Liver (tissue), 8 donors: ENCODE measurements at regions not wholly inside any gene's neighbourhood (a gene's known extent, or its start where the extent isn't known, plus 50 kb on each side); places are given as distances from the start of the nearest gene placed in this dataset.

Source experiments
- DNase-seq: peaks from one replicate; pipeline ENCODE4 v3.0.0-alpha.2; 2017; ENCODE audit warnings: low spot score
- H3K27ac ChIP-seq, 2 donors: one replicate each; pipeline ENCODE4 v1.7.0; 2013; ENCODE audit warnings: inconsistent platforms in 2 of 2, low read length in 2 of 2, control low read depth in 1 of 2, low read depth in 1 of 2, mild to moderate bottlenecking in 1 of 2
- H3K27me3 ChIP-seq, 4 donors: one replicate each; pipeline versions ENCODE4 v1.6.1 to v1.7.0; 2013; ENCODE audit warnings: low read length in 3 of 4, inconsistent platforms in 1 of 4, mild to moderate bottlenecking in 1 of 4, moderate library complexity in 1 of 4; ENCODE audit not compliant: control insufficient read depth in 4 of 4, insufficient read depth in 4 of 4
- H3K36me3 ChIP-seq, 4 donors: one replicate each; pipeline versions ENCODE4 v1.6.1 to v1.7.0; 2013; ENCODE audit warnings: low read length in 3 of 4, mild to moderate bottlenecking in 3 of 4, low read depth in 1 of 4, moderate library complexity in 1 of 4; ENCODE audit not compliant: control insufficient read depth in 4 of 4, insufficient read depth in 3 of 4
- H3K4me1 ChIP-seq, 4 donors: one replicate each; pipeline versions ENCODE4 v1.6.1 to v1.7.0; 2013; ENCODE audit warnings: low read length in 3 of 4, mild to moderate bottlenecking in 3 of 4, moderate library complexity in 1 of 4; ENCODE audit not compliant: control insufficient read depth in 4 of 4, insufficient read depth in 4 of 4
- H3K4me3 ChIP-seq, 3 donors: one replicate each; pipeline versions ENCODE4 v1.6.1 to v1.7.0; 2013; ENCODE audit warnings: low read length in 3 of 3, control low read depth in 1 of 3, low read depth in 1 of 3, mild to moderate bottlenecking in 1 of 3
- H3K9ac ChIP-seq, 2 donors: one replicate each; pipeline ENCODE4 v1.7.0; 2013; ENCODE audit warnings: low read length in 2 of 2, mild to moderate bottlenecking in 2 of 2, moderate library complexity in 2 of 2, control low read depth in 1 of 2, low read depth in 1 of 2
- H3K9me3 ChIP-seq, 4 donors: one replicate each; pipeline versions ENCODE4 v1.6.1 to v1.7.0; 2013; ENCODE audit warnings: low read length in 3 of 4; ENCODE audit not compliant: control insufficient read depth in 4 of 4
- ATF3 ChIP-seq: IDR thresholded peaks from 2 replicates; pipeline ENCODE4 v1.6.1; 2016; ENCODE audit warnings: antibody characterized with exemption
- CTCF ChIP-seq: fragments of 150-350 bp; IDR thresholded peaks from 2 replicates; pipeline ENCODE4 v1.5.1; 2017; ENCODE audit warnings: improper control_type of control experiment, low read depth, low read length; ENCODE audit not compliant: missing input control
- FOXA1 ChIP-seq: IDR thresholded peaks from 2 replicates; pipeline ENCODE4 v1.6.1; 2016; ENCODE audit warnings: antibody characterized with exemption
- FOXA2 ChIP-seq: IDR thresholded peaks from 2 replicates; pipeline ENCODE4 v1.6.1; 2016; ENCODE audit warnings: antibody characterized with exemption
- GABPA ChIP-seq, 2 donors: IDR thresholded peaks in 1 of 2; conservative IDR thresholded peaks in 1 of 2; 2 replicates each; pipeline ENCODE4 v1.6.1; 2016; ENCODE audit warnings: antibody characterized with exemption in 2 of 2, mild to moderate bottlenecking in 1 of 2, moderate library complexity in 1 of 2
- HNF4G ChIP-seq: IDR thresholded peaks from 2 replicates; pipeline ENCODE4 v1.6.1; 2016; ENCODE audit warnings: antibody characterized with exemption
- MAX ChIP-seq: IDR thresholded peaks from 2 replicates; pipeline ENCODE4 v1.6.1; 2016; ENCODE audit warnings: antibody characterized with exemption
- NR2F2 ChIP-seq: IDR thresholded peaks from 2 replicates; pipeline ENCODE4 v1.6.1; 2016; ENCODE audit warnings: antibody characterized with exemption
- RAD21 ChIP-seq, 2 donors: IDR thresholded peaks; 2 replicates each; pipeline ENCODE4 v1.6.1; 2016; ENCODE audit warnings: antibody characterized with exemption in 2 of 2, mild to moderate bottlenecking in 2 of 2
- REST ChIP-seq: IDR thresholded peaks from 2 replicates; pipeline ENCODE4 v1.6.1; 2016; ENCODE audit warnings: antibody characterized with exemption, mild to moderate bottlenecking
- RXRA ChIP-seq, 2 donors: IDR thresholded peaks; 2 replicates each; pipeline ENCODE4 v1.6.1; 2017 to 2018; ENCODE audit warnings: antibody characterized with exemption in 2 of 2, mild to moderate bottlenecking in 1 of 2
- SP1 ChIP-seq: IDR thresholded peaks from 2 replicates; pipeline ENCODE4 v1.6.1; 2018; ENCODE audit warnings: antibody characterized with exemption, mild to moderate bottlenecking
- TAF1 ChIP-seq: conservative IDR thresholded peaks from 2 replicates; pipeline ENCODE4 v1.6.1; 2016; ENCODE audit warnings: antibody characterized with exemption, mild to moderate bottlenecking
- YY1 ChIP-seq: IDR thresholded peaks from 2 replicates; pipeline ENCODE4 v1.6.1; 2016; ENCODE audit warnings: antibody characterized with exemption, mild to moderate bottlenecking
- WGBS: extraction: QIAGEN DNeasy Blood & Tissue Kit; methylation state at CpG from one replicate; pipeline ENCODE4 v1.1.7; 2013; 5-methylcytosine and 5-hydroxymethylcytosine counted together
- donor health status: healthy.
- donor health status: healthy.
- donor health status: healthy.
- donor health status: healthy.
- donor health status: healthy.

- no peak for DNase-seq
- Histone ChIP-seq H3K27me3 (no peaks in the 10 kb centered on the region), H3K4me3 (no peak overlapping the region), H3K36me3 (no peaks in the 10 kb centered on the region), H3K9me3 (no peaks in the 10 kb centered on the region), H3K27ac (no peak overlapping the region), H3K9ac (no peak overlapping the region), H3K4me1 (no peaks in the 10 kb centered on the region)
- TF ChIP-seq FOXA2 (no peak), HNF4G (no peak), ATF3 (no peak), MAX (no peak), CTCF (no peak), GABPA (IDR thresholded peaks at IDR 0.05 in 1 of 2, conservative IDR thresholded peaks at IDR 0.05 in 1 of 2) (no peak), RXRA (IDR thresholded peaks at IDR 0.05) (no peak), SP1 (no peak)
- 72% methylated on average over 2 of the region's 2 CpGs for WGBS
Observed at GRCh38 chr4:106700321-106700720, 331.7 kb upstream of the GIMD1 start.

- H3K4me3 ChIP-seq, result no peak overlapping the region
- TF ChIP-seq YY1 (no peak), SP1 (no peak), TAF1 (no peak), RXRA (IDR thresholded peaks at IDR 0.05) (no peak), NR2F2 (no peak), GABPA (IDR thresholded peaks at IDR 0.05 in 1 of 2, conservative IDR thresholded peaks at IDR 0.05 in 1 of 2) (no peak), REST (no peak), FOXA1 (no peak), RAD21 (IDR thresholded peaks at IDR 0.05) (no peak)
- H3K27me3 ChIP-seq, result no peaks in the 10 kb centered on the region
- H3K36me3 ChIP-seq, result no peaks in the 10 kb centered on the region
- H3K9me3 ChIP-seq, result no peaks in the 10 kb centered on the region
- 48% methylated on average over 1 of the region's 1 CpG for WGBS
- H3K4me1 ChIP-seq, result no peaks in the 10 kb centered on the region
- no peak overlapping the region for H3K9ac ChIP-seq
- no peak for DNase-seq
- H3K27ac ChIP-seq, result no peak overlapping the region
Observed at GRCh38 chr4:106698621-106699195, 330.1 kb upstream of the GIMD1 start.
